ENCODE measurements at regions not wholly inside any gene's neighbourhood (a gene's known extent, or its start where the extent isn't known, plus 50 kb on each side); places are given as distances from the start of the nearest gene placed in this dataset.

- no peaks in the 10 kb centered on the region for H3K36me3 ChIP-seq (ENCODE audit: insufficient read depth, low read depth, low read length)
- no peak overlapping the region for H3K4me3 ChIP-seq (ENCODE audit: low read length)
- H3K27ac ChIP-seq (ENCODE audit: low read length): no peak overlapping the region
- H3K4me1 ChIP-seq (ENCODE audit: insufficient read depth, low read length): no peaks in the 10 kb centered on the region
- no peaks in the 10 kb centered on the region for H3K9me3 ChIP-seq (ENCODE audit: insufficient read depth, low read depth, low read length)
- no peaks in the 10 kb centered on the region for H3K27me3 ChIP-seq (ENCODE audit: insufficient read depth, low read length)
- no peak overlapping the region for H3K9ac ChIP-seq (ENCODE audit: low read depth, low read length)
Measured at GRCh38 chr1:30273021-30273325, 450.4 kb downstream of the MATN1 start.

DNA sequence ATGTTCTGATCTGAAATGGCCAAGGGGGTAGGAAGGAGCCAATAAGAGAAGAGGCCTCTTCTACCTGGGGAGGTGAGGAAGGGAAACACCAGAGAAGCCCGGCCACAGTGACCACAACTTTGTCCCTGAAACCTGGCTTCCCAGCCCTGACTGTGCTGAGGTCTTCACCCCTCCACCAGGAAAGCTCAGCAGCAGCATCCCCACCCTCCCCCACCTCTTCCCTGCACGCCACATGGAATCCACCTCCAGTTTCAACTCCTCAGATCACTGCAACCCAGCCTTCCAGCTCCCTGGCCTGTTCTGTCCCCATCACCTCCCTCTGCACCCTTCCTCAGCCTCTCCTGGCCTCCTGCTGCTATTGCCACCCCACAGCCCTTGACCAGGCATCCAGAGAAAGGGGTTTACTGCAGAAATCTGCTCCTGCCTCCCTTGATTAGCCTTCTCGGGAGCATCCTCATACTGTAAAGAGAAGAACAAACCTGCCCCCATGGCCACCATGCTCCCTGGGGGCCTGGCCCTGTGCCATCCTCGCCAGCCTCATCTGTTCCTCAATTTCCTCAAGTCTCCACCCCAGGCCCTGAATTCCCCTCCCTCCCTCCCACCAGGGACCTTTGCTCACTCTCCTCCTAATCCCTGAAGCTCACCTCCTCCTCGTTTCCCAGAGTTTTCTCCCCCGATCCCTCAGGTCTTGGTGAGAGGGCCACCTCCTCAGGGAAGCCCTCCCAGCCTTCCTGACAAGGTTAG is 450.9 kb downstream of the MATN1 start:
- Histone ChIP-seq H3K9me3 (ENCODE audit: insufficient read depth, low read depth, low read length) (no peaks in the 10 kb centered on the region), H3K27me3 (ENCODE audit: insufficient read depth, low read length) (no peaks in the 10 kb centered on the region), H3K36me3 (ENCODE audit: insufficient read depth, low read depth, low read length) (no peaks in the 10 kb centered on the region), H3K4me1 (ENCODE audit: insufficient read depth, low read length) (no peaks in the 10 kb centered on the region), H3K4me3 (ENCODE audit: low read length) (no peak overlapping the region), H3K27ac (ENCODE audit: low read length) (no peak overlapping the region), H3K9ac (ENCODE audit: low read depth, low read length) (no peak overlapping the region)

- Histone ChIP-seq H3K4me1 (ENCODE audit: insufficient read depth, low read length) (no peaks in the 10 kb centered on the region), H3K27ac (ENCODE audit: low read length) (no peak overlapping the region), H3K36me3 (ENCODE audit: insufficient read depth, low read depth, low read length) (no peaks in the 10 kb centered on the region), H3K27me3 (ENCODE audit: insufficient read depth, low read length) (no peaks in the 10 kb centered on the region), H3K4me3 (ENCODE audit: low read length) (no peak overlapping the region), H3K9me3 (ENCODE audit: insufficient read depth, low read depth, low read length) (no peaks in the 10 kb centered on the region), H3K9ac (ENCODE audit: low read depth, low read length) (no peak overlapping the region)
Measured at GRCh38 chr1:30271401-30272276, 451.7 kb downstream of the MATN1 start.

DNA sequence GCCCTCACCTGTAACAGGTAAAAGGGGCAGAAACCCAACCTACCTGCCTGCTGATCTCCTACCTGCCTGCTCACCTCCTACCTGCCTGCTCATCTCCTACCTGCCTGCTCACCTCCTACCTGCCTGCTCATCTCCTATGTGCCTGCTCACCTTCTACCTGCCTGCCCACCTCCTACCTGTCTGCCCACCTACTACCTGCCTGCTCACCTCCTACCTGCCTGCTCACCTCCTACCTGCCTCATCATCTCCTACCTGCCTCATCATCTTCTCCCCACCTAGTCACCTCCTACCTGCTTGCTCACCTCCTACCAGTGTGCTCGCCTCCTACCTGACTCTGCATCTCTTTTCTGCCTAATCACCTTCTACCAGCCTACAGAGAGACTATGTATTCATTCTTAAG is 452.9 kb downstream of the MATN1 start:
- Histone ChIP-seq H3K4me3 (ENCODE audit: low read length) (no peak overlapping the region), H3K27me3 (ENCODE audit: insufficient read depth, low read length) (no peaks in the 10 kb centered on the region), H3K27ac (ENCODE audit: low read length) (no peak overlapping the region), H3K4me1 (ENCODE audit: insufficient read depth, low read length) (no peaks in the 10 kb centered on the region), H3K9ac (ENCODE audit: low read depth, low read length) (no peak overlapping the region), H3K9me3 (ENCODE audit: insufficient read depth, low read depth, low read length) (no peaks in the 10 kb centered on the region), H3K36me3 (ENCODE audit: insufficient read depth, low read depth, low read length) (no peaks in the 10 kb centered on the region)

- Histone ChIP-seq H3K4me1 (ENCODE audit: insufficient read depth, low read length) (no peaks in the 10 kb centered on the region), H3K27me3 (ENCODE audit: insufficient read depth, low read length) (no peaks in the 10 kb centered on the region), H3K27ac (ENCODE audit: low read length) (no peak overlapping the region), H3K36me3 (ENCODE audit: insufficient read depth, low read depth, low read length) (no peaks in the 10 kb centered on the region), H3K9ac (ENCODE audit: low read depth, low read length) (no peak overlapping the region), H3K4me3 (ENCODE audit: low read length) (no peak overlapping the region), H3K9me3 (ENCODE audit: insufficient read depth, low read depth, low read length) (no peaks in the 10 kb centered on the region)
Measured at GRCh38 chr1:30268923-30269666, 454.3 kb downstream of the MATN1 start.

DNA sequence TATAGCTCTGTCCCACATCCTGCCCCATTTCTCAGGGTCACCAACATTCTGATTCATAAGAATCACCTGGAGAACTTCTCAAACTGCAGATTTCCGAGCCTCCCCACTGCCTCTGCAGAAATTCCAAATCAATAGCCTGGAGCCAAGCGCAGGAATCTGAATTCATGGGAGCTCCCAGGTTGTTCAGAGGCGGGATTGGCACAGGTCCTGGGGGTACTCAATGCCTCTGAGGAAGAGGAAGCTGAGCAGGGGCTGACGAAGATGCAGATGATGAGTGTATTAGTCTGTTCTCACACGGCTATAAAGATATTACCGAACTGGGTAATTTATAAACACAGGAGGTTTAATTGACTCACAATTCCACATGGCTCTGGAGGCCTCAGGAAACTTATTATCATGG is 455.5 kb downstream of the MATN1 start:
- Histone ChIP-seq H3K27ac (ENCODE audit: low read length) (no peak overlapping the region), H3K4me1 (ENCODE audit: insufficient read depth, low read length) (no peaks in the 10 kb centered on the region), H3K4me3 (ENCODE audit: low read length) (no peak overlapping the region), H3K9me3 (ENCODE audit: insufficient read depth, low read depth, low read length) (no peaks in the 10 kb centered on the region), H3K36me3 (ENCODE audit: insufficient read depth, low read depth, low read length) (no peaks in the 10 kb centered on the region), H3K9ac (ENCODE audit: low read depth, low read length) (no peak overlapping the region), H3K27me3 (ENCODE audit: insufficient read depth, low read length) (no peaks in the 10 kb centered on the region)

DNA sequence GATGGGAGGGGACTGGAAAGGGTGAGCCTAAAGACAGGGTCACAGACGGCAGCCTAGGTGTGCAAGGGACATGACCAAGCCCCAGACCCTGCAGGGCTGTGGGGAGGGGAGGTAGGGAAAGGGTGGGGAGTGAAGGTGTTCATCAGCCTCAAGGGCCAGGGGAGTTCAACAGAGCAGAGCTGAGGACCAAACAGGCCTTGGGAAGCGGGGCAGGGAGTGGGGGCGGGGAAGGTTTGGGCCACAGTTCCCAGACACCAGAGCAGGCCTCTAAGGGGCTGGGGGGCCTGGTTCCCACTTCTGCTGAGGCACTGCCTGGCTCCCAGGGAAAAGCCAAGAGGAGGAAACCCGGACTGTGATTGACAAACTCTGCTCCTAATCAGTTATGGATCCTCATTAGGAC is 456.3 kb downstream of the MATN1 start:
- no peak overlapping the region for H3K9ac ChIP-seq (ENCODE audit: low read depth, low read length)
- no peaks in the 10 kb centered on the region for H3K9me3 ChIP-seq (ENCODE audit: insufficient read depth, low read depth, low read length)
- no peaks in the 10 kb centered on the region for H3K27me3 ChIP-seq (ENCODE audit: insufficient read depth, low read length)
- H3K4me1 ChIP-seq (ENCODE audit: insufficient read depth, low read length): no peaks in the 10 kb centered on the region
- H3K4me3 ChIP-seq (ENCODE audit: low read length): no peak overlapping the region
- no peak overlapping the region for H3K27ac ChIP-seq (ENCODE audit: low read length)
- H3K36me3 ChIP-seq (ENCODE audit: insufficient read depth, low read depth, low read length): no peaks in the 10 kb centered on the region

DNA sequence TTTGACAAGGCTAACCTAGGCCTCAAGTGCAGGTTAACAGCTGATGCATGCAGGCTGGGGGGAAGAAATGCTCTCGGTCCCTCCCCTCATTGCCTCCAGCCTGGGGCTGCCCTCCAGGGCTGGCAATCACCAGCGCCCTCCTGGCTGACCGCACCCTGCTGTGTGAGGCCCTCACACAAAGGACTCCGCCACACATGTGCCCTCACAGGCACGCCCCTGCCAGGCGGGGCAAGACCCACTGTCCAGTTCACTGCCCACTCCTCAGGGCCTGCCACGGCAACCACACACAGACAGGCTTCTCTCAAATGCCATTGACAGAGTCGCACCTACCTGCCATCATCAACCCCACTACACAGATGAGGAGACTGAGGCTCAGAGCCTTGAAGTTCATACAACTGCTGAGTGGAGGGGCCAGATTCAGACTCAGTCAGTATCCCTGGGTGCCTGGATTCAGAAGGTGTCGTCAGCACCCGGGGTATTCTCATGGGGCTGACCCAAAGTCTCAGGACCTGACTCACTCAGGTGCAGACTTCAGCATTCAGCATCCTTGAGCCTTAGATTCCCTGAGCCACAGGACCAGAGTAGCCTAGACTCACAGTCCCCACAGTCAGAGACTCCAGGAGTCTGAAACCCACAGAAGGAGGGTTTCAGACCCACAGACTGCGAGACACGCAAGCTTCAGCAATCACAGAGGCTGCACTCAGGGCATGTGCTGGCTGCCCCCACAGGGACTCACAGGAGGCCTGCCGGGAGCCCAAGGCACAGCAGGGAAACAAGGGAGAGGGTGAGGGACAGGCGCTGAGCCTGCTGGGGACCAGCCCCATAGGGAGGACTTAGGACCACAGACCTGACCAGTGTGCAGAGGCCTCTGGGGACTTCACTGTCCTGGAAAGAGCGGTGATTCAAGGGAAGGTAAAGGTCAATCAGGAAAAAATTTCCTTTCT is 458.0 kb downstream of the MATN1 start:
- Histone ChIP-seq H3K36me3 (ENCODE audit: insufficient read depth, low read depth, low read length) (no peaks in the 10 kb centered on the region), H3K4me3 (ENCODE audit: low read length) (no peak overlapping the region), H3K4me1 (ENCODE audit: insufficient read depth, low read length) (no peaks in the 10 kb centered on the region), H3K27me3 (ENCODE audit: insufficient read depth, low read length) (no peaks in the 10 kb centered on the region), H3K27ac (ENCODE audit: low read length) (no peak overlapping the region), H3K9ac (ENCODE audit: low read depth, low read length) (no peak overlapping the region), H3K9me3 (ENCODE audit: insufficient read depth, low read depth, low read length) (no peaks in the 10 kb centered on the region)

DNA sequence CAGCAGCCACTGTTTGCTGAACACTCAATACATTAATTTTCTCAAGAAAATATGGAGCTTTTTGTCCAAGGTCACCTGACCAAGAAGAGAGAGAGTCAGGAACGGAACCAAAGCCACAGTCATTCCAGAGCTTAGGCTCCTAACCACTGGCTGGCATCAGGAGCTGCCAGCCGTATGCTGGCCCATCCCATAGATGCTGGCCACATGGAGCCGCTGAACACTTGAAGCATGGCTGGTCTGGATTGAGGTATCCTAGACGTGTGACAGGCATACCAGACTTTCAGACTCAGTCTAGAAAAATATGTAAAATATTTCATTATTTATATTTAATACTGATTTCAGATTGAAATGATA is 458.7 kb downstream of the MATN1 start:
- H3K36me3 ChIP-seq (ENCODE audit: insufficient read depth, low read depth, low read length): no peaks in the 10 kb centered on the region
- H3K9ac ChIP-seq (ENCODE audit: low read depth, low read length): no peak overlapping the region

DNA sequence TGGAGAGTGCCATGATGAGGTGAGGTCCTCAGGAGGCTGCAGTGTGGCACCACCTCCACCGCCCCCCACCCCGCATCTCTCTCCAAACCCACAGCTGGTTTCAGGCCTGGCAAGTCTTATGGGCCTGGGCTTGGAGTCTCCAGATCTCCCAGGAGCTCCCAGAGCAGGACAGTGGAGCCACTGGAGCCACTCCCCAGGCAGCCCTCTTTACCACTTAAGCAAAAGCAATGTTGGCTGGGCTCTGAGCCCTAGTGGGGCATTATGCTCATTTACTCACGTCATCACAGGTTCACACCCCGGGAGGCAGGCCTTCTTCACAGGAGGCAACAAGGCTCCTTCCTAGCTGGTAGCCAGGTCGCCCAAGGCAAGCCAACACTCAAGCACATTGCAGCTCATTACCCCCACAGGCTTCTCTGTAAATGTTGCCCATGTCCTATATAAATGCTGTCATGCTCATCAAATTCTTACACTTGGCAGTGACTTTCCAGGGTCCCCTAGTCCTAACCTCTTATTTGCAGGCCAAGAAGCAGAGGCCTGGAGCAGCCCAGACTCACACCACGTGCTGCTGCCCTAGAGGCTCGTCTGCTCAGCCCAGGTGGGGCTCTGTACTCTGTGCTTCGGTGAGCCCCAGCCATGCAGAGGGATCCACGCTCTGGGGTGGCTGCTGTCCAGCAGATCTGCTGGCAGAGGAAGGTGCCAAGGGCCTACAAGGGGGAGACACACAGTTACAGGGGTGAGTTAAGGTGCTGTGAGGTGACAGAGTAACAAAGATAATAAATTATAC is 459.3 kb downstream of the MATN1 start:
- Histone ChIP-seq H3K4me1 (ENCODE audit: insufficient read depth, low read length) (no peaks in the 10 kb centered on the region), H3K36me3 (ENCODE audit: insufficient read depth, low read depth, low read length) (no peaks in the 10 kb centered on the region), H3K27me3 (ENCODE audit: insufficient read depth, low read length) (no peaks in the 10 kb centered on the region)

More for the DNA sequence above, 458.7 kb downstream of the MATN1 start:
- no peaks in the 10 kb centered on the region for H3K27me3 ChIP-seq (ENCODE audit: insufficient read depth, low read length)
- H3K27ac ChIP-seq (ENCODE audit: low read length): no peak overlapping the region
- no peaks in the 10 kb centered on the region for H3K4me1 ChIP-seq (ENCODE audit: insufficient read depth, low read length)
- no peak overlapping the region for H3K4me3 ChIP-seq (ENCODE audit: low read length)
- H3K9me3 ChIP-seq (ENCODE audit: insufficient read depth, low read depth, low read length): no peaks in the 10 kb centered on the region

More for the DNA sequence above, 459.3 kb downstream of the MATN1 start:
- Histone ChIP-seq H3K27ac (ENCODE audit: low read length) (no peak overlapping the region), H3K4me3 (ENCODE audit: low read length) (no peak overlapping the region), H3K9ac (ENCODE audit: low read depth, low read length) (no peak overlapping the region), H3K9me3 (ENCODE audit: insufficient read depth, low read depth, low read length) (no peaks in the 10 kb centered on the region)
